Retinal pigment epithelial cell (primary cell): ENCODE measurements at regions not wholly inside any gene's neighbourhood (a gene's known extent, or its start where the extent isn't known, plus 50 kb on each side); places are given as distances from the start of the nearest gene placed in this dataset.

Experiments
- DNase-seq: peaks from one replicate; pipeline ENCODE4 v3.0.0-alpha.2; 2010; ENCODE audit warnings: low read depth
- H3K4me3 ChIP-seq: 2 replicates; pipeline ENCODE4 v1.5.1; 2011; ENCODE audit warnings: mild to moderate bottlenecking, low read length, control low read depth, moderate library complexity
- CTCF ChIP-seq: conservative IDR thresholded peaks from 2 replicates; pipeline ENCODE4 v1.5.1; 2011; ENCODE audit warnings: low read depth, low read length, control low read depth, inconsistent platforms

GRCh38 chr1:244920911-244921761, 56.8 kb upstream of the HNRNPU start:
- no peak for DNase-seq

GRCh38 chr1:244919320-244920282, 55.3 kb upstream of the HNRNPU start:
- TF ChIP-seq CTCF = no peak

More at GRCh38 chr1:244920911-244921761, 56.8 kb upstream of the HNRNPU start:
- no peak overlapping the region for H3K4me3 ChIP-seq
- no peak for TF ChIP-seq CTCF

GRCh38 chr1:244918421-244919319, 54.3 kb upstream of the HNRNPU start:
- peak overlapping the region; percentile 58 for H3K4me3 ChIP-seq
- no peak for TF ChIP-seq CTCF
- DNase-seq = no peak

More at GRCh38 chr1:244919320-244920282, 55.3 kb upstream of the HNRNPU start:
- no peak for DNase-seq
- H3K4me3 ChIP-seq = peak overlapping the region; percentile 58

GRCh38 chr1:244917073-244917670, 52.8 kb upstream of the HNRNPU start:
- no peak for DNase-seq
- TF ChIP-seq CTCF = no peak
- no peak overlapping the region for H3K4me3 ChIP-seq

GRCh38 chr1:244915736-244916135, 51.4 kb upstream of the HNRNPU start:
- TF ChIP-seq CTCF = no peak

GRCh38 chr1:244914761-244915160, 50.4 kb upstream of the HNRNPU start:
- no peak for TF ChIP-seq CTCF
- no peak for DNase-seq
- H3K4me3 ChIP-seq = no peak overlapping the region

More at GRCh38 chr1:244915736-244916135, 51.4 kb upstream of the HNRNPU start:
- DNase-seq = no peak
- no peak overlapping the region for H3K4me3 ChIP-seq
